Dedifferentiated amniotic fluid mesenchymal stem cell (primary cell): ENCODE measurements at regions not wholly inside any gene's neighbourhood (a gene's known extent, or its start where the extent isn't known, plus 50 kb on each side); places are given as distances from the start of the nearest gene placed in this dataset.
"Not testable (repeated sequence)": the region's sequence is repeated elsewhere in the genome, so short reads cannot be mapped to it uniquely, and the experiment has no call there.

Source experiments
- DNase-seq: peaks from one replicate; pipeline ENCODE4 v3.0.0-alpha.2; 2016; ENCODE audit errors: extremely low spot score

DNA sequence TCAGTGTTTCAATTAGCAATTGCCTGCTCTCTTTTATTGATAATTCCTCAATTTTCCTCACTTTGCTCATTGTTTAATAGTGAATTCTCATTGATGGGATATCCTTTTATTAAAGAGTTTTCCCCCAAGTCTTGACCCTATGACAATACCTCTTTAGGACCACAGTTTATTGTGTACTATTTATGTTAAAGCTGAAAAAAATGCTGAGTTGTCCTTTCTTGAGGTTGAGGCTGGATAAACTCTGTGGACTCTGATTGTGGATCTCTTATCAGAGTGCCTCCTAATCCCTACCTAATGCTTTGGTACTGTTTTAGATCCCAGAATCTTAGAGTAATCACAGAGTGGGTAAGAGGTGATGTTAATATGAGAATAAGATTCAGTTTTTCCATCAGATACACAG, 416.3 kb upstream of the GBE1 start:
- no peak for DNase-seq

- DNase-seq = no peak
Measured at GRCh38 chr3:82165266-82165665, 403.8 kb upstream of the GBE1 start.

DNA sequence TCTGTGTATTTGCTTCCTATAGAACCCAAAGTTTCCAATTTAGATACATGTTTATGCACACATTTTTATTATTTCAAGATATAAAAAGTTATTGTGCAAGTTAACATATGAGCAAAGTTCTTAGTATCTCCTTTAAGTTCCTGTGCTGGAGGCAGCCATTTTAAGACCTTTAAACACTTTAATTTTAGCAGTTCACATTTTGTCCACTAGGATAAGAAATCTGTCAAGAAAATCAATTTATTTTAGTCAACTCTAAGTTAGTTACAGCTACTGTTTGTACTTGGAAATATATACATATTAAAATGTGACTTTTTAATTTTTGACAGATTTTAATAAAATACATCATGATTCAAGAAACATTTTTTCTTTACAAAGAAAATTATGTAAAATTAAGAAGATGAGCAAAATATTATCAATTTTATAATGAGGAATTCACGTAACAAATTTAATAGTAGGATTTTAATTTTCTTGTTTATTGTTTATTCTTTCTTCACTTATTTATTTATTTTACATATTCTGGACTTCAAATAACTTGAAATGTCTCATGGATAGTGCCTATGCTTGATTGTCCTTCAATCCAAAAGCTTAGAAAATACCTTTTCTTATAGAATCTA, 402.6 kb upstream of the GBE1 start:
- DNase-seq = no peak

- peak; percentile 26 for DNase-seq
Measured at GRCh38 chr3:82157952-82158351, 396.5 kb upstream of the GBE1 start.

DNA sequence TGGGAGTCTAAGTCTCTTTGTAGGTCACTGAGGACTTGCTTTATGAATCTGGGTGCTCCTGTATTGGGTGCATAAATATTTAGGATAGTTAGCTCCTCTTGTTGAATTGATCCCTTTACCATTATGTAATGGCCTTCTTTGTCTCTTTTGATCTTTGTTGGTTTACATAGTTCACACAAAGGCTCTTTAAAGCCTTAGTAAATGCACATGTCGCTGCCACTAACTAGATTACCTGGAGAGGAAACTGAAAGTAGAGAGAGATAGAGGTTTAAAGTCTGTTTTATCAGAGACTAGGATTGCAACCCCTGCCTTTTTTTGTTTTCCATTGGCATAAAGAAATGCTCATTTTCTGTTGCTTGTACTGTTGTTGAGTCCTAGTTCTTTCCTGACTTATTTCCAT, 392.4 kb upstream of the GBE1 start:
- DNase-seq = not testable (repeated sequence)

GRCh38 chr3:82145742-82146141, 384.3 kb upstream of the GBE1 start:
- no peak for DNase-seq

- DNase-seq = no peak
Measured at GRCh38 chr3:82144811-82145210, 383.4 kb upstream of the GBE1 start.

- DNase-seq = no peak
Measured at GRCh38 chr3:82143661-82144412, 382.4 kb upstream of the GBE1 start.

GRCh38 chr3:82141592-82141991, 380.1 kb upstream of the GBE1 start:
- no peak for DNase-seq

- DNase-seq = no peak
Measured at GRCh38 chr3:82137861-82138260, 376.4 kb upstream of the GBE1 start.

DNA sequence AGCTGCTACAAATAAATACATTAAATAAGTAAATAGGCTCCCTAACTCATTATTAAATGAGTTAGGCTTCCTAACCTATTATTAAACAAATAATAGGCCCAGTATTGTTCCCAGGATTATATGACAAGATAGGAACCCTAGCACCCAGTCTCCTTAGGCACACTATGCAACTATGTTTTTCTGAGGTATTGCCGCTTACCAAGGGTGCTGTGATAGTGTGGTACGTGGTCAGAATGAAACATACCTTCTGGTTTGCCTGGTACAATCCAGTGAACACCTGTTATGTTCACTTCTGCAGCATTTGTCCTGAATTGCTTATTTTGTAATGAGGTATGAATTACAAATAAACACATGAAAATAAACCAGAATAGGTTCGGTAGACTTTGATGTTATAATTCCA, 375.6 kb upstream of the GBE1 start:
- DNase-seq = no peak

DNA sequence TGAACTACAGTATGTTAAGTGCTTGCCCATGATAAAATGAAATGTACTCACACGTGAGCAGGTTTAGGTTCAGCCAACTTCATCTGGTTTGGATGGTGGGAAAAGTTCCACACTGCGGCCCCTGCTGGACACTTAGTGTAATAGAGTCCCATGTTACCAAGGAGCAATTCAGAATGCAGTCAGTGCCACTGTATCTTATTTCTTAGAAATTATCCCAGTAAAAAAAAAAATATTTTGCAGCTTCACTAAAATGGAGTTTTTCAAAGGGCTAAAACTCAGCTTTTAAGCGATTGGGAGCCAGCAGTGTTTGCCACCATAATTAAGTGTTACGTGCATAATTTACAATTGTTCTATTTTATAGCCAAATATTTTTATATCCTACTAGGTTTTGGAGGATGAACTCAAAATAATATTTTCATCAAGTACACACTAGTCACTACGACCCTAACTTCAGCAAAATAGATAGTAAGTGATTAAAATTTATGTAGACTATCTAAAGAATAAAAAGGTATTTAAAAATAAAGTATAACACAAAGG, 371.7 kb upstream of the GBE1 start:
- DNase-seq = peak; percentile 71

DNA sequence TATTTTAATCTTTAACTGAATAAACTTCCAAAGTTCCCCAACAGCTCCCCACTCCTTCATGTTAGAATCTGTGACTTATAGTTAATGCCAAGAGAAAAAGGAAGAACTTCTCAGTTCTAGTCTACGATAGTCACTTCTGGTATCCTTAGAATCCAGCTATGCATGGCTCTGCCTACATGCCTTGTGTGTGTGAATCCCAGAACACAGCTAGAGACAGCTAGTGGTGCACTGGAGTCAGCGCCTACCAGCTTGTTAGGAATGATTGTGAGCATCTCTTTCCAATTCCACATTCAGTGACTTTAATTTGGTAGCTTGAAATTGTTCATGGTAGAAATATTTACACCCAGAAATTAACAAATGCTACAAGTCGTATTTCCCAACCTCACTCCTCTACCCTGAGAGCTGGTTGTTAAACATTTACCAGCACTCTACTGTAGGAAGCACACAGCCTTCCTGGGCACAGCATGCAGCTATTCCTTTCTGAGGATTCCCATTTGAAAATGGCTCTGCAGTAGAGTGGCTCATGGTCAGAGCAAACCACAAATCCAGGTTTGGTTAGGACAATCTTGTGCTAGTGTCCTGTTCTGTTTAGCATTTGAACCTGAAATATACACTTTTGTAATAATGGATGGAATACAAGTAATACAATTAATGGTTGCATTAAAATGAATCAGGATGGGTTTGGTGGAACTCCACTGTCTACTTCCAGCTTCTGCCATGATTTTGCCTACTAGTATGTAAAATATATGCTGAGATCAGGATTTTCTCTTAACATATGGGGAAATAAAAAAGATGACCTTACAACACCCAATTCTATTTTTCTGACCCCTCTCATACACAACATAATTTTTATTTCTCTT, 371.0 kb upstream of the GBE1 start:
- no peak for DNase-seq

GRCh38 chr3:82130046-82130445, 368.6 kb upstream of the GBE1 start:
- DNase-seq = no peak

GRCh38 chr3:82129221-82129801, 367.9 kb upstream of the GBE1 start:
- DNase-seq = no peak

DNA sequence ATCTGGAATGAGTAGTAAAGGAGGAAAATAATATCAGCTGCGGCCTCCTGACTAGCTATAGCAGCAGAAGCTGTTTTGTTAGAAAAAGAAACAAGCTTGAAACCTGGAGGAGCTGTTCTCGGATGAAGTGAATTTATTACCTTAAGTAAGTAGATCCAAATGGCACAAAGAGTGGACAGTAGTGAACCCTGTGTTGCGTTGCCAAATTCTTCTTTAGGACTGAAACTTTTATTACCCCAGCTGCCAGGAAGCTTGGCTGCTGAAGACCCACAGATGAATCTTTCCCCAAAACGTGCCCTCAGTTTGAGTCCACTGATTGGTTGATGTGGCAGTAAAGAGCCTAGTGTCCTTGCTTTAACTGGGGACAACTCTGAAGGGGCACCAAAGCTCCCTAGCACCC, 366.8 kb upstream of the GBE1 start:
- no peak for DNase-seq

DNA sequence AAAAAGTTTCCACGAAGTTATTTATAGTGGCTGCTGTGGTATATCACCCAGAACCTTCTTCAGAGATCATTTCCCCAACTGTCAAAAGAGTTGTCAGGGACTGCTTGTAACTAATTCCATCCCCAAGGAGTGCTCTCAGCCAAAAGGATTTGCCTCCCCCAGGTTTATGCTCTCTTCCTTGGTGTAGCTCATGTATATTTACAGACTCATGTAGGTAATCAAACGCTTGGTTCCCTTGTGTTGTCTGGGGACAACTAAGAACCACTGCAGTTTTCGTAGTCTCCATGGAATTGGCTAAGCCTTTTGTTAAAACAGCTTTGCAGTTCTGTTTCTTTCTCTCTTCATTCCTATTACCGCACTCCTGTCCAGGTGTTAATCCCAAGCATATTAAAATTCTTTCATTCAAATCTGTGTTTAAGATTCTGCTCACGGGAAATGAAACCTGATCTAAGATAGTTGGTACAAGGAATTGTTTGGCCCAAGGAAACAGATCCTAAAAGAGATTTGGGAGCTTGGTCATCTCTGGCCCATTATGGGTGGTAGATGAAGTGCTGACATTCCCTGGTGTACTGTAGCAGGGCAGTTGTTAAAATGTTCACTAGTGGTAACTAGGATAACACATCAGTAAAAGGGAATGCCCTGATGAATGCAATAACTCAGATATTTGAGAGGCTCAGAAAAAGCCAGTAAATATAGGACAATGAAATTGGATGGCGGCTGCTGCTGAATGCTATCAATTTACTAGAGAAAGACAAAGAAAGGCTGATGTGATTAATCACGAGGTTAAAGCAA, 361.3 kb upstream of the GBE1 start:
- DNase-seq = no peak

DNA sequence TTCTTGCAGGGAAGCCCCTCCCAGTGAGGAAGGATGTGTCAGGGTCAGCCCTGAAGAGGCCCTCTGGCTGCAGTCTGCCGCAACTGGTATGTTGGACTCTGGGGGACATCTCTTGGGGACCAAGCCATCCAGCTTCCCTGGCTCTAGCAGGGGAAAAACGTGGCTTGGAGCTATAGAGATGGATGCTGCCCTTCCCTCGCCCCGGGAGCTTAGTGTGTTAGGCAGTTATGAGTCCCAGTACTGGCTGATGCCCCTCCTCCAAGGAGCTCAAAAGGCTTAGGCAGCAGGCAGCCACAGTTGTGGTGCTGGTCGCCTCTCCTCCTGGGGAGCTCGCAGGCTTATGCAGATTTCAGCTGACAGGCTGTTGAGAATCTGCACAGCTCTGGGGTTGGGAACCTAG, 353.1 kb upstream of the GBE1 start:
- no peak for DNase-seq

GRCh38 chr3:82110721-82111120, 349.3 kb upstream of the GBE1 start:
- DNase-seq = not testable (repeated sequence)

DNA sequence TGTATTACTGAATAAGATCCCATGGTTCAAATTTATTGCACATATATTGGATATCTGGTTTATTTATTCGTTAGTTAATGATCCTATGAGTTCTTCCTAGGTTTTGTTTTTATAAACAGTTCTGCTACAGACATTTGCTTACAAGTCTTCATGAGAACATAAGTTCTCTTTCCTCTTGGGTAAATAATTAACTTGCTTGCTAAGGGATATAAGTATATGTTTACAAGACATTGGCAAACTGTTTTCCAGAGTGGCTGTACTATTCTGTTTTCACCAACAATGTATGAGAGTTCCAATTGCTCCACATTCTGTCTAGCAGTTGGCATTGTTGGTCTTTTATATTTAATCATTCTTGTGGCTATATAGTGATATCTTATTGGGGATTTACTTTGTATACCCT, 341.8 kb upstream of the GBE1 start:
- no peak for DNase-seq

- peak; percentile 32 for DNase-seq
Measured at GRCh38 chr3:82100378-82100777, 338.9 kb upstream of the GBE1 start.
